ENCODE measurements at regions not wholly inside any gene's neighbourhood (a gene's known extent, or its start where the extent isn't known, plus 50 kb on each side); places are given as distances from the start of the nearest gene placed in this dataset.
"Not testable (repeated sequence)": the region's sequence is repeated elsewhere in the genome, so short reads cannot be mapped to it uniquely, and the experiment has no call there.

GRCh38 chr15:77910030-77910911 is 167.2 kb downstream of the TBC1D2B start:
- DNase-seq (ENCODE audit: low spot score) = peak; percentile 62
- FAIRE-seq = not testable (repeated sequence)

GRCh38 chr15:77909182-77909940 is 168.2 kb downstream of the TBC1D2B start:
- DNase-seq (ENCODE audit: low spot score) (no peak), FAIRE-seq (no peak)

GRCh38 chr15:77908752-77909111 is 168.8 kb downstream of the TBC1D2B start:
- not testable (repeated sequence) for FAIRE-seq; DNase-seq (ENCODE audit: low spot score)

GRCh38 chr15:77907824-77908751 is 169.4 kb downstream of the TBC1D2B start:
- DNase-seq (ENCODE audit: low spot score) (peak; percentile 57), FAIRE-seq (no peak)

GRCh38 chr15:77906062-77906990 is 171.2 kb downstream of the TBC1D2B start:
- FAIRE-seq; DNase-seq (ENCODE audit: low spot score): not testable (repeated sequence)

GRCh38 chr15:77905301-77905920 is 172.1 kb downstream of the TBC1D2B start:
- DNase-seq (ENCODE audit: low spot score) (no peak), FAIRE-seq (no peak)

- DNase-seq (ENCODE audit: low spot score) = no peak
- FAIRE-seq = no peak
These were observed 172.6 kb downstream of the TBC1D2B start for GRCh38 chr15:77904901-77905300.

GRCh38 chr15:77904436-77904821 is 173.1 kb downstream of the TBC1D2B start:
- DNase-seq (ENCODE audit: low spot score) (no peak), FAIRE-seq (no peak)

- not testable (repeated sequence) for FAIRE-seq; DNase-seq (ENCODE audit: low spot score)
These were observed 173.6 kb downstream of the TBC1D2B start for GRCh38 chr15:77903761-77904435.

GRCh38 chr15:77902921-77903760 is 174.4 kb downstream of the TBC1D2B start:
- not testable (repeated sequence) for DNase-seq (ENCODE audit: low spot score); FAIRE-seq

GRCh38 chr15:77901921-77902750 is 175.4 kb downstream of the TBC1D2B start:
- DNase-seq (ENCODE audit: low spot score) (no peak), FAIRE-seq (no peak)

- FAIRE-seq = no peak
- no peak for DNase-seq (ENCODE audit: low spot score)
These were observed 176.1 kb downstream of the TBC1D2B start for GRCh38 chr15:77901251-77901881.

- not testable (repeated sequence) for FAIRE-seq; DNase-seq (ENCODE audit: low spot score)
These were observed 177.1 kb downstream of the TBC1D2B start for GRCh38 chr15:77900331-77900963.

- not testable (repeated sequence) for FAIRE-seq; DNase-seq (ENCODE audit: low spot score)
These were observed 177.7 kb downstream of the TBC1D2B start for GRCh38 chr15:77899776-77900175.

GRCh38 chr15:77898811-77899730 is 178.4 kb downstream of the TBC1D2B start:
- FAIRE-seq (no peak), DNase-seq (ENCODE audit: low spot score) (no peak)

All from RCC 7860 (cell line).